Astrocyte (in vitro differentiated cells and primary cell): ENCODE measurements at regions not wholly inside any gene's neighbourhood (a gene's known extent, or its start where the extent isn't known, plus 50 kb on each side); places are given as distances from the start of the nearest gene placed in this dataset.

Experiments
- EZH2 ChIP-seq: IDR thresholded peaks from 2 replicates; pipeline ENCODE4 v1.6.1; 2012; ENCODE audit warnings: mild to moderate bottlenecking, low read length, inconsistent platforms; ENCODE audit not compliant: insufficient read depth
- TF ChIP-seq, protein P1 (sequence below): IDR thresholded peaks from 2 replicates; pipeline ENCODE4 v1.5.1; 2011; ENCODE audit warnings: low read depth, mild to moderate bottlenecking, inconsistent platforms, low read length, moderate library complexity; ENCODE audit not compliant: insufficient read depth

DNA sequence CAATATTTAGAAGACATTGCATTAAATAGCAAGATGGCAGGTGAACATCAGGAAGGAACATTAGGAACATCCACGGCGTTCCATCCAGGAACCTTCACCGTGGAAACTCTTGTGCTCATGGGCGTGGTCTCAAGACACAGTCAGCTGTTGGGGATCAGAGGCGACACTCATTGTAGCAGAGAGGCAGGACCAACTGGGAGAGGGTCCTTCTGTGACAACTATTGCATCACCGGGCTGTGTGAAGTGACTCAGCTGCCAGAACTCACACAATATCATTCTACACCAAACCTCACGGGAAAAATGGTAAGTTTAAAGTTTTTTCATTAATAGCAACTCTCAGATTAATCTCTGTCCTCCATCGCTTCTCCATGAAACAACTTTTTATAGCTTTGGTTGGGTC, 334.8 kb upstream of the SULF2 start:
- TF ChIP-seq, protein P1, sequence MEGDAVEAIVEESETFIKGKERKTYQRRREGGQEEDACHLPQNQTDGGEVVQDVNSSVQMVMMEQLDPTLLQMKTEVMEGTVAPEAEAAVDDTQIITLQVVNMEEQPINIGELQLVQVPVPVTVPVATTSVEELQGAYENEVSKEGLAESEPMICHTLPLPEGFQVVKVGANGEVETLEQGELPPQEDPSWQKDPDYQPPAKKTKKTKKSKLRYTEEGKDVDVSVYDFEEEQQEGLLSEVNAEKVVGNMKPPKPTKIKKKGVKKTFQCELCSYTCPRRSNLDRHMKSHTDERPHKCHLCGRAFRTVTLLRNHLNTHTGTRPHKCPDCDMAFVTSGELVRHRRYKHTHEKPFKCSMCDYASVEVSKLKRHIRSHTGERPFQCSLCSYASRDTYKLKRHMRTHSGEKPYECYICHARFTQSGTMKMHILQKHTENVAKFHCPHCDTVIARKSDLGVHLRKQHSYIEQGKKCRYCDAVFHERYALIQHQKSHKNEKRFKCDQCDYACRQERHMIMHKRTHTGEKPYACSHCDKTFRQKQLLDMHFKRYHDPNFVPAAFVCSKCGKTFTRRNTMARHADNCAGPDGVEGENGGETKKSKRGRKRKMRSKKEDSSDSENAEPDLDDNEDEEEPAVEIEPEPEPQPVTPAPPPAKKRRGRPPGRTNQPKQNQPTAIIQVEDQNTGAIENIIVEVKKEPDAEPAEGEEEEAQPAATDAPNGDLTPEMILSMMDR = no peak
- no peak for TF ChIP-seq EZH2
